ENCODE measurements at regions not wholly inside any gene's neighbourhood (a gene's known extent, or its start where the extent isn't known, plus 50 kb on each side); places are given as distances from the start of the nearest gene placed in this dataset.
"Not testable (repeated sequence)": the region's sequence is repeated elsewhere in the genome, so short reads cannot be mapped to it uniquely, and the experiment has no call there.

- DNase-seq (ENCODE audit: low read depth in 2 of 2), result no peak
These were observed 187.9 kb upstream of the AKR1E2 start for GRCh38 chr10:4638099-4638498.

- no peak for DNase-seq (ENCODE audit: low read depth in 2 of 2)
These were observed 188.3 kb upstream of the AKR1E2 start for GRCh38 chr10:4637657-4638056.

GRCh38 chr10:4635883-4636282 lies 190.1 kb upstream of the AKR1E2 start:
- DNase-seq (ENCODE audit: low read depth in 2 of 2), result no peak

- DNase-seq (ENCODE audit: low read depth in 2 of 2), result no peak
These were observed 190.6 kb upstream of the AKR1E2 start for GRCh38 chr10:4635388-4635787.

GRCh38 chr10:4633776-4634175 lies 192.2 kb upstream of the AKR1E2 start:
- no peak for DNase-seq (ENCODE audit: low read depth in 2 of 2)

- DNase-seq (ENCODE audit: low read depth in 2 of 2), result no peak
These were observed 192.8 kb upstream of the AKR1E2 start for GRCh38 chr10:4633186-4633585.

- DNase-seq (ENCODE audit: low read depth in 2 of 2), result no peak
These were observed 193.2 kb upstream of the AKR1E2 start for GRCh38 chr10:4632757-4633156.

GRCh38 chr10:4626919-4627318 lies 199.1 kb upstream of the AKR1E2 start:
- no peak for DNase-seq (ENCODE audit: low read depth in 2 of 2)

DNA sequence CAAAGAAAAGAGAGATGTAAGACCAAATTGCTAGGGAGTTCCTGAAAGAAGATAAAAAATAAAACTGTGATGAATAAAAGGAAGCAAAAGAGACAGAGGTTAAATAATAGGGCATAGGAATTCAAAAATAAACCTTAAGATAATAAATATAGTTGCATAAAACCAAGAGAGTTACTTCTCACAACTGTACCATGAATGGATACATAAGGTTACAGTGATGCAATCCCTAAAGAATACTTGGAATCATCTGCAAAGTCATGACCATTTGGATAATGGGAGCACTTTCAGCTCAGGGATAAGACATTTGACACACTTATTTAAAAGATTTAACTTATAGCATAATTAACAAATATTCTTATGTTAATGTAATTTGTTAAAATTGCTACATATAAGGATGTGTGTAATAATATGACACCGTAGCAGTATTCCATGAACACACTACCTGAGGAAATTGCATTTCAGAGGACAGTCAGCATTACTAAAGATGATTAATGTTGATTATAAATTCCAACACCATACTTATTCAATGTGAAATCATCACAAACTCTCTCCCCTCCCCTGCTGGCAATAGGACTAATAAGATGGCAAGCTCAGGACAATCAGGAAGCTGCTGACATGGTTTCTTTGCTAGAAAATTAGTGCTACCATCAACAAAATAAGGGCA lies 202.1 kb upstream of the AKR1E2 start:
- no peak for DNase-seq (ENCODE audit: low read depth in 2 of 2)

DNA sequence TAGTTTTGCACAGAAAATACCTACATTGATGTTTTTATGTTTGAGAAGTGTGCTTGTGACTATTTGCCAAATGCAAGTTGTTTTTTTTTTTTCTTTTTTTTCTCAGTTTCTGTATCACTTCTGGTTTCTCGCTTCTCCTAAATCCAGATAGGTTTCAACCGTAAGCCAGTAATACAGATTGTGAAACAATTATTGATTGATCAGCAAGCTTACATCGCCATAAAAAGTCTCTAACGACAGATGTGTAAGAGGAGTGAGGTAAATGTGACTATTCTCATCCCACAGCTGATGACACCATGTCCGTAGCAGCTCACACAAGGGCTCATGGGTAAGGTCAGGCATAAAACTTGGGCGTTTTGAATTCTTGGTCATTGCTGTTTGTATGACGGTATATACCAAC lies 202.8 kb upstream of the AKR1E2 start:
- no peak for DNase-seq (ENCODE audit: low read depth in 2 of 2)

DNA sequence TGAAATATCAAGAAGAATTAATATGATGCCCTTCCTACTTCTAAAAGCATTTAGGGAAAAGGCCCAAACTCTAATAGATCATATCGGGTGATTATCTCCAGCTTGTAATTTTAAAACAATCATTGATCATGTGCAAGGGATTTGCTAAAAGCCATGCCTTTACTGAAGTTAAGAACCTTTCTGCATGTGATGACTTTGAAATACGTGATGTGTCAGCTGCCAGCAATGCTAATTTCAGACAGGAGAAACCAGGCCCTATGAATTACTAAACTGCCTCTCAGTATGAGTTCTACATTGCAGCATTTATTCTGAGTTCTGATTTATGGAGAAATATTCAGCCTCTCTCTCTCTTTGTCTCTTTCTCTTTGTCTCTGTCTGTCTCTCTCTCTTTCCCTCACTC lies 203.6 kb upstream of the AKR1E2 start:
- DNase-seq (ENCODE audit: low read depth in 2 of 2), result no peak

DNA sequence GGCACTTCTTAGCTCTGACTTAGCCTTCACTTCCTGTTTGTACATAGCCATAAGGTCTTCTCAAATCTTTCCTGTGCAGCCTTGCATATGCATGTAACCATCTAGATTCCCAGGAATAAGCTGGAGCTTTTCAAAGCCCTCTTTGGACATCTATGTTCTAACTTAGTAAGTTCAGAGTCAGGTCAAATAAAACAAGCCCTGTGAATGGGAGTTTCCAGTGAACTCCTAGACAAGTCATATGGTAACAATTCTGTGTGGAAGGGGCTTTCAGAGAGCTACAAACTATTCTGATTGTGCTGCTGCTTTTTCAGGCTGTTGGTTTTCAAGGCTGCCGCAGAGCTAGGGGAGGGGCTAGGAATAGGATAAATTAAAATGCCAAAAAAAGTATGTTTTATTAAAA lies 208.4 kb upstream of the AKR1E2 start:
- DNase-seq (ENCODE audit: low read depth in 2 of 2), result no peak

GRCh38 chr10:4615042-4615441 lies 211.0 kb upstream of the AKR1E2 start:
- no peak for DNase-seq (ENCODE audit: low read depth in 2 of 2)

DNA sequence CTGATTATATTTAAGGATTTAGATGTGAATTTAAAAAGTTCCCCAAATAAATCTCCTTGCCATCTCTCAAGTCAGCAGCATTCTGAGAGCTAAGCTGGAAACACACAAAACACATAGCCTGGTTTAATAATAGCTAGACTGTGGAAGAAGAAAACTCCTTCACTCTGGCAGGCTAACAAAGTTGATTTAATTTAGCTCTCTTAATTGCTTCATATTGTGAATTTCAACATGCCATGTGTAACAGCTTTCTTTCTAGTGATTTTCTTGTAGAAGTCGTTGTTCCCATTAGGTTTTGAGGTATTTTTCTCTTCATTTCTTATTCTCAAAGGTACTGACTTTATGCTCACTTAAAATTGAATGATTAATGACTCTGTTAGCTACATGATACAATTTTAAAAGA lies 216.8 kb upstream of the AKR1E2 start:
- DNase-seq (ENCODE audit: low read depth in 2 of 2), result no peak

- DNase-seq (ENCODE audit: low read depth in 2 of 2), result no peak
These were observed 218.3 kb upstream of the AKR1E2 start for GRCh38 chr10:4607681-4608080.

GRCh38 chr10:4606856-4607636 lies 219.0 kb upstream of the AKR1E2 start:
- no peak for DNase-seq (ENCODE audit: low read depth in 2 of 2)

- DNase-seq (ENCODE audit: low read depth in 2 of 2), result no peak
These were observed 223.1 kb upstream of the AKR1E2 start for GRCh38 chr10:4602764-4603491.

DNA sequence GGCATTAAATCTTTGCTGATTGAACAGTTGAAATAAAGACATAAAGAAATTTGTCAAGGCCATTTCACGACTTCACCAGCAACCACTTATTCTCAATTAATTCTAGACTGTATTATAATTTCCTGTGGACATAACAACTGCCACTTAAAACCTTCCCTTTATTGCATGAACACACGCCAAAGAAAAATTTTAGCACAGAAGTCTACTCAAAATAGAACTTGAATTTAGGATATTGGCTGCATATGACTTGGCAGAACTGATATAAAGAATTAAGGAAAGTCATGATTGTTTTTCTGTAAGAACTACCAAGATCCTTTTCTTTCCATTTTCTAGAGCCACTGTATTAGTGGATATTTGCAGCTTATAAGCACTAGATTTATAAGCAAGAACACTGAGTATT lies 226.5 kb upstream of the AKR1E2 start:
- DNase-seq (ENCODE audit: low read depth in 2 of 2), result no peak

DNA sequence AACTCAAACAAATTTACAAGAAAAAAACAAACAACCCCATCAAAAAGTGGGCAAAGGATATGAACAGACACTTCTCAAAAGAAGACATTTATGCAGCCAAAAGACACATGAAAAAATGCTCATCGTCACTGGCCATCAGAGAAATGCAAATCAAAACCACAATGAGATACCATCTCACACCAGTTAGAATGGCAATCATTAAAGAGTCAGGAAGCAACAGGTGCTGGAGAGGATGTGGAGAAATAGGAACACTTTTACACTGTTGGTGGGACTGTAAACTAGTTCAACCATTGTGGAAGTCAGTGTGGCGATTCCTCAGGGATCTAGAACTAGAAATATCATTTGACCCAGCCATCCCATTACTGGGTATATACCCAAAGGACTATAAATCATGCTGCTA lies 228.1 kb upstream of the AKR1E2 start:
- DNase-seq (ENCODE audit: low read depth in 2 of 2), result not testable (repeated sequence)

GRCh38 chr10:4596951-4597350 lies 229.1 kb upstream of the AKR1E2 start:
- DNase-seq (ENCODE audit: low read depth in 2 of 2), result no peak

- no peak for DNase-seq (ENCODE audit: low read depth in 2 of 2)
These were observed 230.2 kb upstream of the AKR1E2 start for GRCh38 chr10:4595719-4596319.

DNA sequence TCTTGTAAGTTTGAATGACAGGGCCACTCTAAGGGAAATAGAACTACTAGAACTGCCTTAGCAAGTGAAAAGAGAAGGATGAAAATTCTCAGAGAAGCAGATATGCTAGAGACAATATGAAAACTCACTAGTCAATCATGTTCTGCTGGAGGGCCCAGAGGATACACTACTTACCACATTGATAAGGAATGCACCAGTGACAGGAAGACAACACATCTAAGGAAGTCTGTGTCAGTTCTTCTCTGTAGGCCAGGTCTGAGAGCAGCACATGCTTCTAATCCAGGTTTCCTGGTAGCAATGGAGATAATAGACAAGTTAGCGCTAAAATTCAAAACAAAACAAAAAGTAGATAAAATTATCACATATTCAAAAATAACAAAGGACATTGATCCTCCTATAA lies 235.2 kb upstream of the AKR1E2 start:
- no peak for DNase-seq (ENCODE audit: low read depth in 2 of 2)

Data from stimulated activated CD8-positive, alpha-beta memory T cell treated with anti-CD3 and anti-CD28 coated beads, Interleukin-7, amount 100 ng/mL, for 4 hours (primary cell).